ENCODE measurements at regions not wholly inside any gene's neighbourhood (a gene's known extent, or its start where the extent isn't known, plus 50 kb on each side); places are given as distances from the start of the nearest gene placed in this dataset.

DNA sequence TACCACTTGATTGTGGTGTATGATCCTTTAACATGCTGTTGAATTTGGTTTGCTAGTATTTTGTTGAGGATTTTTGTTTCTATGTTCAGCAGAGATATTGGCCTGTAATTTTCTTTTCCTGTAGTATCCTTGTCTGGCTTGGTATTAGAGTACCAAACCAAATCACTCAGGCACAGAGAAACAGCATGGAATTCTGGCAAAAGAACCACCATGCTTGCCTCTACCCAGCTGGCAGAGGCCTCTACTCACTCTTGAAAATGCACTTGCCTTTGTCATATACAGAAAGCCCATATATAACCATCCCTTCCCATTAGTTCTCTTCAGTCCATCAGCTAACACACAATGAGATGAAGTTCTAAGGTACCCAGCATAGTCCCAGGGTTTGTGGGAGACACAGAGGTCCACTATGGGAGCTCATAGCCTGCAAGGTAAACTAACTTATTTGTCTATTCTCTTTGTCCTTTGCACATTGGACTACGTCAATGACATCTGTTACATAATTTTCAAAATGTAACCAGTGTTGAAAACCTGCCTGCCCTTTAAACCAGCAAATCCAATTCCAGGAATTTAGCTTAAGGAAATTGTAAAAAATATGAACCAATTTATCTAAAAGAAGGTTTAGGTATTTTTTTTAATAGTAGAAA, 82.1 kb upstream of the POMGNT2 start:
- TF ChIP-seq CTCF (conservative IDR thresholded peaks at IDR 0.05; ENCODE audit: low read depth, low read length) (no peak), EZH2 (IDR thresholded peaks at IDR 0.05; ENCODE audit: borderline replicate concordance, low read depth, low read length, poor library complexity, severe bottlenecking) (no peak)

Data from A673 (cell line).